ENCODE measurements at regions not wholly inside any gene's neighbourhood (a gene's known extent, or its start where the extent isn't known, plus 50 kb on each side); places are given as distances from the start of the nearest gene placed in this dataset.

DNA sequence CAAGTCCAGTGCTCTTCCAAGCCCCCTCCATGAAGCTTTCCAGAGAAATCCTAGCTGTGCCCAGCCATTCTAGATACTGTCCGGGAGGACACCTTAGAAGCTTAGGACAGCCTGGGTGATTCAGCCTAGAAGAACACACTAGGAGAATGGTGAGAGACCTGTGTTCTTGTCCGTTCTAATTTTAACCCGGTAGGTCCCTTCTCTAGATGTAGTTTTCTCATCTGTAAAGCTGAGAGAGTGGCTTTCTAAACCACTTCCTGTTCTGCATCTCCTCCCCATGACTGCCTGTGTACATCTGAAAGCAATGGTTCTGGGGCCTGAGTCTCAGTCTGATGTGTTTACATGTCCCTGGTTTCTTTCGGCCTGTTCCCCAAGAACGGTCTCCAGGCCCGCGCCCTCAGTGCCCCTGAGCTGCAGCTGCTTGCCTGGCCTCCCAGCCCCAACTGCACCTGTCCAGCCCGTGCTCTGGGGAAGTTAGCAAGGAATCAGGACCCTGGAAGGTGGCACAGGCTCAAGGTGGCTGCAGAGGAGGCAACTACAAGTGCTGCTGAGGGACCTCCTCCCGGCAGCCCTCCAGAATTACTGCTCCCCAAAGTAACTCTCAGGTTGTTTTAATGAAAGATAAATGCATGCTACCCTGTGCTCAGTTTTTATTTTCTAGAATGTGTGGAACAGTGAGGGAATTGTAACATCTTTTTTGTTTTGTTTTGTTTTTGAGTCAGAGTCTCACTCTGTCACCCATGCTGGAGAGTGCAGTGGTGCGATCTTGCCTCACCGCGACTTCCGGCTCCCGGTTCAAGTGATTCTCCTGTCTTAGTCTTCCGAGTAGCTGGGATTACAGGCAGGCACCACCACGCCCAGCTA, 105.9 kb downstream of the LBH start:
- ChIA-PET POLR2A (no interaction called here), CTCF (no interaction called here), RAD21 (ENCODE audit: low non-redundant PET in 1 of 2, low total read pairs in 2 of 2, uncharacterized antibody in 2 of 2, unreplicated experiment in 2 of 2) (no interaction called here)
- H3K79me2 ChIP-seq (ENCODE audit: insufficient read depth, low read length): no peaks in the 10 kb centered on the region
- no peak for TF ChIP-seq CEBPB (IDR thresholded peaks at IDR 0.05; ENCODE audit: low read depth)
- no peak for TF ChIP-seq EZH2 (IDR thresholded peaks at IDR 0.05)
- no peak for TF ChIP-seq EGR1 (IDR thresholded peaks at IDR 0.05; ENCODE audit: low read depth)
- TF ChIP-seq CTCF (IDR thresholded peaks at IDR 0.05 in 2 of 3, conservative IDR thresholded peaks at IDR 0.05 in 1 of 3; ENCODE audit: borderline replicate concordance in 1 of 3, insufficient read depth in 1 of 3, low read depth in 2 of 3, low read length in 2 of 3): no peak
- no peak for TF ChIP-seq YY1 (IDR thresholded peaks at IDR 0.05; ENCODE audit: extremely low read depth, insufficient replicate concordance, low read depth, low read length)
- no peak for TF ChIP-seq ELF1 (IDR thresholded peaks at IDR 0.05; ENCODE audit: borderline replicate concordance, low read depth)
- TF ChIP-seq EZH2phosphoT487 (IDR thresholded peaks at IDR 0.05; ENCODE audit: borderline replicate concordance): no peak
- TF ChIP-seq, protein P1, sequence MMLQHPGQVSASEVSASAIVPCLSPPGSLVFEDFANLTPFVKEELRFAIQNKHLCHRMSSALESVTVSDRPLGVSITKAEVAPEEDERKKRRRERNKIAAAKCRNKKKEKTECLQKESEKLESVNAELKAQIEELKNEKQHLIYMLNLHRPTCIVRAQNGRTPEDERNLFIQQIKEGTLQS (IDR thresholded peaks at IDR 0.05): no peak
- TF ChIP-seq POLR2A (IDR thresholded peaks at IDR 0.05; ENCODE audit: borderline replicate concordance, extremely low read depth, insufficient read depth, insufficient read length): no peak
- TF ChIP-seq, protein P2, sequence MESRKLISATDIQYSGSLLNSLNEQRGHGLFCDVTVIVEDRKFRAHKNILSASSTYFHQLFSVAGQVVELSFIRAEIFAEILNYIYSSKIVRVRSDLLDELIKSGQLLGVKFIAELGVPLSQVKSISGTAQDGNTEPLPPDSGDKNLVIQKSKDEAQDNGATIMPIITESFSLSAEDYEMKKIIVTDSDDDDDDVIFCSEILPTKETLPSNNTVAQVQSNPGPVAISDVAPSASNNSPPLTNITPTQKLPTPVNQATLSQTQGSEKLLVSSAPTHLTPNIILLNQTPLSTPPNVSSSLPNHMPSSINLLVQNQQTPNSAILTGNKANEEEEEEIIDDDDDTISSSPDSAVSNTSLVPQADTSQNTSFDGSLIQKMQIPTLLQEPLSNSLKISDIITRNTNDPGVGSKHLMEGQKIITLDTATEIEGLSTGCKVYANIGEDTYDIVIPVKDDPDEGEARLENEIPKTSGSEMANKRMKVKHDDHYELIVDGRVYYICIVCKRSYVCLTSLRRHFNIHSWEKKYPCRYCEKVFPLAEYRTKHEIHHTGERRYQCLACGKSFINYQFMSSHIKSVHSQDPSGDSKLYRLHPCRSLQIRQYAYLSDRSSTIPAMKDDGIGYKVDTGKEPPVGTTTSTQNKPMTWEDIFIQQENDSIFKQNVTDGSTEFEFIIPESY (IDR thresholded peaks at IDR 0.05; ENCODE audit: extremely low read depth, insufficient replicate concordance, low read length): no peak
- no peak for TF ChIP-seq CBX3 (IDR thresholded peaks at IDR 0.05; ENCODE audit: low read depth)
- TF ChIP-seq ZFX (IDR thresholded peaks at IDR 0.05): no peak
- TF ChIP-seq SIN3A (IDR thresholded peaks at IDR 0.05; ENCODE audit: low read depth): no peak
- TF ChIP-seq JUND (IDR thresholded peaks at IDR 0.05): no peak
- no peaks in the 10 kb centered on the region for H3K9me2 ChIP-seq (ENCODE audit: insufficient read depth)
- BruUV-seq (replicated peaks): no TSS peak
- intact Hi-C loops (cut with micrococcal nuclease): no loop called here
- H3K4me2 ChIP-seq (ENCODE audit: low read length): no peak overlapping the region
- H2AFZ ChIP-seq (ENCODE audit: low read depth, low read length, poor library complexity, severe bottlenecking): no peak overlapping the region
- DNase-seq (ENCODE audit: low read depth, low spot score): no peak
- no peaks in the 10 kb centered on the region for H3K4me1 ChIP-seq (ENCODE audit: control insufficient read depth in 1 of 2, insufficient read depth in 2 of 2, low read length in 2 of 2)
- H3K36me3 ChIP-seq (ENCODE audit: control insufficient read depth in 1 of 2, insufficient read depth in 2 of 2, low read length in 2 of 2): no peaks in the 10 kb centered on the region
- ATAC-seq: no peak
- H3K9me3 ChIP-seq (ENCODE audit: control insufficient read depth in 1 of 2, insufficient read depth in 1 of 2, low read depth in 1 of 2, low read length in 2 of 2): no peaks in the 10 kb centered on the region
- no peak overlapping the region for H3K4me3 ChIP-seq (replicated peaks in 1 of 2; ENCODE audit: low read depth in 1 of 2, low read length in 2 of 2)
- no peaks in the 10 kb centered on the region for H4K20me1 ChIP-seq (ENCODE audit: insufficient read depth)
- no peaks in the 10 kb centered on the region for H3K27me3 ChIP-seq (ENCODE audit: insufficient read depth, low read length)
- H3K27ac ChIP-seq (ENCODE audit: low read depth, low read length): no peak overlapping the region
- no peak overlapping the region for H3K9ac ChIP-seq (ENCODE audit: low read length)
